ENCODE measurements at regions not wholly inside any gene's neighbourhood (a gene's known extent, or its start where the extent isn't known, plus 50 kb on each side); places are given as distances from the start of the nearest gene placed in this dataset.

- TF ChIP-seq POLR2A (IDR thresholded peaks at IDR 0.05) (no peak), CTCF (IDR thresholded peaks at IDR 0.05) (no peak), POLR2AphosphoS5 (IDR thresholded peaks at IDR 0.05) (no peak)
These were observed 81.2 kb upstream of the SNTG2 start for GRCh38 chr2:869357-869871.

Measured in stomach (tissue), 4 donors.